Coronary artery (tissue), 2 donors: ENCODE measurements at regions not wholly inside any gene's neighbourhood (a gene's known extent, or its start where the extent isn't known, plus 50 kb on each side); places are given as distances from the start of the nearest gene placed in this dataset.

Experiments
- DNase-seq: peaks from one replicate; pipeline ENCODE4 v3.0.0-alpha.2; 2017; ENCODE audit warnings: low spot score
- H3K27ac ChIP-seq, 2 donors: fragments of 200-600 bp; sonication (generic); one replicate each; pipeline ENCODE4 v1.5.1; 2016 to 2019
- H3K4me3 ChIP-seq: fragments of 200-600 bp; sonication (generic); 2 replicates; pipeline ENCODE4 v1.5.1; 2016; ENCODE audit warnings: mild to moderate bottlenecking, moderate library complexity
- CTCF ChIP-seq: fragments of 200-600 bp; sonication (generic); IDR thresholded peaks from one replicate; pipeline ENCODE4 v1.5.1; 2019; ENCODE audit warnings: antibody characterized with exemption

- no peak for DNase-seq
- TF ChIP-seq CTCF, result no peak
- no peak overlapping the region for H3K4me3 ChIP-seq
- no peak overlapping the region for H3K27ac ChIP-seq
These were observed 176.2 kb upstream of the GDF10 start for GRCh38 chr10:47123716-47124288.

GRCh38 chr10:47127188-47127785, 172.7 kb upstream of the GDF10 start:
- H3K27ac ChIP-seq, result no peak overlapping the region
- no peak for TF ChIP-seq CTCF
- DNase-seq, result no peak

DNA sequence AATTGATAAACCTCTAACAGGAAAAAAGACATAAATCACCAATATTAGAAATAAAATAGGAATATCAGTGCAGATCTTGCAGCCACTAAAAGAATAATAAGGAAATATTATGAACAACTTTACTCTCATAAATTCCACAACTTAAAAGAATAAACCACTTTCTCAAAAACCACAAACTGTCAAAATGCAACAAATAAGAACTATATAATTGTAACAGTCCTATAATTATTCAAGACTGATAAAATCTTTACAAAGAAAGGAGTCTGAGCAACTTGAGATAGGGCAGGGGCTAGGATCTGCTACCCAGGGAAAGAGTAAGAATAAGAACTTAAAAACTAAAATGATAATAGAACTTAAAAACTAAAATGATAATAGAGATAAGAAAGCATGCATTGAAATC, 169.5 kb upstream of the GDF10 start:
- no peak for TF ChIP-seq CTCF
- H3K27ac ChIP-seq, result no peak overlapping the region
- no peak overlapping the region for H3K4me3 ChIP-seq
- no peak for DNase-seq

More at GRCh38 chr10:47127188-47127785, 172.7 kb upstream of the GDF10 start:
- H3K4me3 ChIP-seq, result no peak overlapping the region

- no peak for TF ChIP-seq CTCF
- DNase-seq, result no peak
These were observed 166.0 kb upstream of the GDF10 start for GRCh38 chr10:47133871-47134570.

DNA sequence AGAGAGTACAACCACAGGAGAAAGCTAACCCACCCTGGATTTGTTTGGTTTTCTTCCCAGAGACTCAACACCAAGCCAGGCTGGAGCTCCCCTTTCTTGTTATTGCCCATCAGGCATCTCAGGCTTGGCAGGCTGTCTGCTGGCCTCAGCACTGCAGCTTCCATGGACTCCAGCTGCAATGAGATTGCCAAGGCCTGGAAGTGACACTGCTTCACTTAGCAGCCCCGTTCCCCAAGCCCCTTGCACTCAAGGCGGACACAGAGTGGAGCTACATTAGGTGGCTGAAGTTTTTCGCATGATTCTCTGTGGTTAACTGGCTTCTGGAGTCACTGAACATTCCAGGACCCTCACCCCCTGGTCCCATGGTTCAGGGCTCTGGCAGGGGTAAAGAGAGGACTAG, 163.1 kb upstream of the GDF10 start:
- no peak overlapping the region for H3K4me3 ChIP-seq
- no peak for DNase-seq
- no peak for TF ChIP-seq CTCF
- H3K27ac ChIP-seq, result peak overlapping the region in 1 of 2 donors; percentile 62

More at GRCh38 chr10:47133871-47134570, 166.0 kb upstream of the GDF10 start:
- H3K4me3 ChIP-seq, result no peak overlapping the region
- H3K27ac ChIP-seq, result no peak overlapping the region

DNA sequence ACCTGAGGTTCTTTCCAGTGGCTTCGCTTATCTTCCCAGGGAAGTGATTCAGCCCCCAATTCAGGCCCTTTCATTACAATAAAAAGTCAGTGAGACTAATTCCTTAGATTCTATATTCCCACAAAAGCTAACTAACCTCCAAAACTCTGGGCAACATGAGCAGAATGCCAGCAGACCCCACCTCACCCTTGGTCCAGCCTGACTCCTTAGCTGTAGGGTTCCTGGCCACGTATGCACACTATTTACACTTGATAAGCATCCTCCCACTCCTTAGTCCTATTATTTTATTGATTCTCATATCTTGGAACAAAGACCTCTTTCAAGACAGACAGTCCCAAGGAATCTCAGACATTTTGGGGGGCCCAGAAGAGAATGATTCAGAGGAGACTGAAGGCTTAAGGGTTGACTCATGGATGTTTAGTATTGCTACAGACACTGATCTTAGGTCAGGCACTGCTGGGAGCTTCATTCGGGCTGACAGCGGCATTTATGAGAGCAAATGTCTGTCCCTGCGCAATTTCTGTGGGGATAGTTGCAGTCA, 162.6 kb upstream of the GDF10 start:
- DNase-seq, result no peak
- Histone ChIP-seq H3K4me3 (no peak overlapping the region), H3K27ac (peak overlapping the region in 1 of 2 donors; percentile 62)
- TF ChIP-seq CTCF, result no peak
